Body of pancreas (tissue), 4 donors: ENCODE measurements at regions not wholly inside any gene's neighbourhood (a gene's known extent, or its start where the extent isn't known, plus 50 kb on each side); places are given as distances from the start of the nearest gene placed in this dataset.

ENCODE experiments used
- POLR2A ChIP-seq, 3 donors: fragments of 450-650 bp; IDR thresholded peaks; one replicate each; pipeline ENCODE4 v1.6.1; 2016; ENCODE audit warnings: antibody characterized with exemption in 3 of 3, mild to moderate bottlenecking in 2 of 3
- TF ChIP-seq, protein P1 (sequence below), 7 experiments: fragments of 450-650 bp in 4 of 7; fragments of 200-600 bp in 3 of 7; sonication (generic) in 3 of 7; IDR thresholded peaks; one replicate each; pipeline ENCODE4 v1.5.1; 2016 to 2019; ENCODE audit warnings: antibody characterized with exemption in 7 of 7

DNA sequence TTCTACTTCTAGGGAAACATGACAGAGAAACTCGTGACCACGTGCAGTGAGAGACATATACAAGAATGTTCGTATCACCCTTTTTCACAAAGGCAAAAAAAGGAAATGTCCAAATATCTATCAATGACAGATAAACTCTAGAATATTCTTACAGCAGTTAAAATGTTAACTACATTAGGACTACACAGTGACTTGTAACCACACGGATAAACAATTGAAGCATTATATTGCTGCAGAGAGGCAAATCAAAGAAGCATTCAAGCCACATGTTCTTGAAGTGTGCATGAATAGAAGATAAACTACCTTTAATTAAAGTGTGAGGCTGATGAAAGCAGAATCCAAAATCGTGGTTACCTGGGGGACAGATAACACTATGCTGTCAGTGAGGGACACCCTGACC is 935.3 kb upstream of the KLHL29 start:
- TF ChIP-seq, protein P1, sequence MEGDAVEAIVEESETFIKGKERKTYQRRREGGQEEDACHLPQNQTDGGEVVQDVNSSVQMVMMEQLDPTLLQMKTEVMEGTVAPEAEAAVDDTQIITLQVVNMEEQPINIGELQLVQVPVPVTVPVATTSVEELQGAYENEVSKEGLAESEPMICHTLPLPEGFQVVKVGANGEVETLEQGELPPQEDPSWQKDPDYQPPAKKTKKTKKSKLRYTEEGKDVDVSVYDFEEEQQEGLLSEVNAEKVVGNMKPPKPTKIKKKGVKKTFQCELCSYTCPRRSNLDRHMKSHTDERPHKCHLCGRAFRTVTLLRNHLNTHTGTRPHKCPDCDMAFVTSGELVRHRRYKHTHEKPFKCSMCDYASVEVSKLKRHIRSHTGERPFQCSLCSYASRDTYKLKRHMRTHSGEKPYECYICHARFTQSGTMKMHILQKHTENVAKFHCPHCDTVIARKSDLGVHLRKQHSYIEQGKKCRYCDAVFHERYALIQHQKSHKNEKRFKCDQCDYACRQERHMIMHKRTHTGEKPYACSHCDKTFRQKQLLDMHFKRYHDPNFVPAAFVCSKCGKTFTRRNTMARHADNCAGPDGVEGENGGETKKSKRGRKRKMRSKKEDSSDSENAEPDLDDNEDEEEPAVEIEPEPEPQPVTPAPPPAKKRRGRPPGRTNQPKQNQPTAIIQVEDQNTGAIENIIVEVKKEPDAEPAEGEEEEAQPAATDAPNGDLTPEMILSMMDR (IDR thresholded peaks at IDR 0.05) = no peak
- TF ChIP-seq POLR2A (IDR thresholded peaks at IDR 0.05) = no peak
